ENCODE measurements at regions not wholly inside any gene's neighbourhood (a gene's known extent, or its start where the extent isn't known, plus 50 kb on each side); places are given as distances from the start of the nearest gene placed in this dataset.
"Not testable (repeated sequence)": the region's sequence is repeated elsewhere in the genome, so short reads cannot be mapped to it uniquely, and the experiment has no call there.

- not testable (repeated sequence) for DNase-seq
These were observed 289.0 kb upstream of the C1QTNF3 start for GRCh38 chr5:34331928-34332454.

GRCh38 chr5:34339408-34340001 is 296.5 kb upstream of the C1QTNF3 start:
- not testable (repeated sequence) for DNase-seq

- not testable (repeated sequence) for DNase-seq
These were observed 301.7 kb upstream of the RAI14 start for GRCh38 chr5:34354440-34354839.

DNA sequence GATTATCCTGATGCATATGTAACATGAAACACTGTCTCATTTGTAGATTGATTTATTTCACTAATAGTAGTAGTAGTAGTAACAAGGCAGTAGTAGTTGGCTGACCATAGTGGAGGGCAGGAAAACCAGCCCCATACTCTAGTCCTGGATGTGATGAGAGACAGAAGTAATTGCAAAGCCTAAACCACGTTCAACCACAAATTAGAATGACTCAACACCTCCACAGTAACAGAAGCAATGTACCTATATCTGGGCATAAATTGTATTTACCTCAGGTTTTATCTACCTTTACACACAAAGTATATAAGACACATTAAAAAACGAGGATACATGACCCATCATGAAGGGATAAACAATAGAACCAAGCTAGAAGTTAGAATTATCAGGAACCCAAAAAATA is 284.7 kb upstream of the RAI14 start:
- DNase-seq: not testable (repeated sequence)

DNA sequence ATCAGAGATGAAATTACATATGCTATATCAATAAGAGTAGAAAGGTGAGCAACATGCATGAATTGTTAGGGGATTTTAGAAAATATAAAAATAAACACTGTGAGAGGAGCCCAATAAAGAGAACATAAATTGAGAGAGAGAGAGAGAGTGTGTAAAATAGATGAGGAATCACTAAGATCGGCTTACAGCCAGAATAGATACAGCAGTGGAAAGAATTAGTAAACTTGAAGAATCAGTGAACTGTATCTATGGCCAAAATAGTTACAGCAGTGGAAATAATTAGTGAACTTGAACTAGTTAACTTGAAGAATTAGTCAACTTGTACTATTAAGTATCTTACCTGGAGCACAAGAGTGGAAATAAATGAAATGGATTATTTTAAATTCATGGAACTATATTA is 284.3 kb upstream of the RAI14 start:
- DNase-seq: not testable (repeated sequence)

DNA sequence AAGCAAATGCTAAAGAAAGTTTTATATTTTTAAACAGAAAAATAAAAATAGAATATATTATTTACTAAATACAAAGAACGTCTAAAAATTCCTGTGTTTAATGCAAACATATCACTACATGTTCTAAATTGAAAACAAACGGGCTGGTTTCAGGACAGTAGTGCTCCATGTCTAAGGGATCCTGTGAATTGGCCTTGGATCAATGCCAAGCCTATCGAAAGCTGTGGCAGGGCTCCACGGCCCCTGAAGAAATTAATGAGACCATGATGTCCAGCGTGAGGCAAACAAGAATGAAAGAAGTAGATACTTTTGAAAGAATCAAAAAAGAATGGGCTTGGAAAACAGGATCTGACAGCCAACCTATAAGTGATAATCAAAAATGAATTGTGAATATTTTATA is 283.4 kb upstream of the RAI14 start:
- not testable (repeated sequence) for DNase-seq

DNA sequence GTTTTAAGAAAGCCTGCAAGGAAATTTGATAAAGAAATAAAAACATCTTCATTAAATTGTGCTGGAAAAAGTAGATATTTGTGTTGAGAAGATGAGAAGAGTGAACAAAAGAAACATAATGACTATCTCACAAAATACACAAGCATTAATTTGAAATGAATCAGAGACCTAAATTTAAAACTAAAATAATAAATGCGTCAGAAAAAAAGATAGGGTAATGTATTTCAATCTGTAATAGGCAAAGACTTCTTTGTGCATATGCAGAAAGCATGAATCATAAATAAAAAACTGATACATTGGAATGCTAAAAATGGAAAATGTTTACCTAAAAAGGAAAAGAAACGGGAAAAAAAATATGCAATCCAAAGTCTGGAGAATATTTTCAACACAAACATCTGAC is 278.5 kb upstream of the RAI14 start:
- DNase-seq: not testable (repeated sequence)

GRCh38 chr5:34378498-34378897 is 277.6 kb upstream of the RAI14 start:
- not testable (repeated sequence) for DNase-seq

DNA sequence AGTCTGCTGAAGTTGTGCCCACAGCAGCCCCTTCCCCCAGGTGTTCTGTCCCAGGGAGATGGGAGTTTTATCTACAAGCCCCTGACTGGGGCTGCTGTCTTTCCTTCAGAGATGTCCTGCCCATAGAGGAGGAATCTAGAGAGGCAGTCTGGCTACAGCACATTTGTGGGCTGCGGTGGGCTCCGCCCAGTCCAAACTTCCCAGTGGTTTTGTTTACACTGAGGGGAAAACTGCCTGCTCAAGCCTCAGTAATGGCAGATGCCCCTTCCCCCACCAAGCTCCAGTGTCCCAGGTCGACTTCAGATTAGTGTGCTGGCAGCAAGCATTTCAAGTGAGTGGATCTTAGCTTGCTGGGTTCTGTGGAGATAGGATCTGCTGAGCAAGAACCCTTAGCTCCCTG is 267.4 kb upstream of the RAI14 start:
- DNase-seq: not testable (repeated sequence)

- DNase-seq: no peak
These were observed 246.8 kb upstream of the RAI14 start for GRCh38 chr5:34409373-34409772.

DNA sequence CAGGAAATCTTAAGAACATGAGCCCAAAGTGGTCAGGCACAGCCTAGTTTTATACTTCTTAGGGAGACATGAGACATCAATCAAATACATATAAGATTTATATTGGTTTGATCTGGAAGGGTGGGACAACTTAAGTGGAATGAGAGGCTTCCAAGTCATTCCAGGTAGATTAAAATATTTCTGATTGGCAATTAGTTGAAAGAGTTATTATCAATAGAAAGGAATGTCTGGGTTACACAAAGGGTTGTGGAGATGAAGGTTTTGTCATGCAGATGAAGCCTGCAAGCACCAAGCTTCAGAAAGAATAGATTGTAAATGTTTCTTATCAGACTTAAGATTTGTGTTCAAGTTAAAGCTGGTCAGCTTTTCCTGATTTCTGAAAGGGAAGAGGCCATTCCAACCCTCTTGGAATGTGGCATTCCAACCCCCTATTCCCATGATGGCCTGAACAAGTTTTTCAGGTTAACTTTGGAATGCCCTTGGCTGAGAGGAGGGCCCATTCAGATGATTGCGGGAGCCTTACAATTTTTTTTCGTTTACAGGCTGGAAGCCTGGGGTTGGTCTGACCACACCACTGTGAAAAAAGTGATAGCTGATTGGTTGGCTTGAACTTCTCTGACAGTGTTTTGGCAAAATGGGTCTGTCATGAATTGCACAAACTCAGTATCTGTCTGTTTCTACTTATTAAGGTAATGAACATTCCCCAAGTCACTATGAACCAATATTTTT is 245.6 kb upstream of the RAI14 start:
- DNase-seq: no peak

DNA sequence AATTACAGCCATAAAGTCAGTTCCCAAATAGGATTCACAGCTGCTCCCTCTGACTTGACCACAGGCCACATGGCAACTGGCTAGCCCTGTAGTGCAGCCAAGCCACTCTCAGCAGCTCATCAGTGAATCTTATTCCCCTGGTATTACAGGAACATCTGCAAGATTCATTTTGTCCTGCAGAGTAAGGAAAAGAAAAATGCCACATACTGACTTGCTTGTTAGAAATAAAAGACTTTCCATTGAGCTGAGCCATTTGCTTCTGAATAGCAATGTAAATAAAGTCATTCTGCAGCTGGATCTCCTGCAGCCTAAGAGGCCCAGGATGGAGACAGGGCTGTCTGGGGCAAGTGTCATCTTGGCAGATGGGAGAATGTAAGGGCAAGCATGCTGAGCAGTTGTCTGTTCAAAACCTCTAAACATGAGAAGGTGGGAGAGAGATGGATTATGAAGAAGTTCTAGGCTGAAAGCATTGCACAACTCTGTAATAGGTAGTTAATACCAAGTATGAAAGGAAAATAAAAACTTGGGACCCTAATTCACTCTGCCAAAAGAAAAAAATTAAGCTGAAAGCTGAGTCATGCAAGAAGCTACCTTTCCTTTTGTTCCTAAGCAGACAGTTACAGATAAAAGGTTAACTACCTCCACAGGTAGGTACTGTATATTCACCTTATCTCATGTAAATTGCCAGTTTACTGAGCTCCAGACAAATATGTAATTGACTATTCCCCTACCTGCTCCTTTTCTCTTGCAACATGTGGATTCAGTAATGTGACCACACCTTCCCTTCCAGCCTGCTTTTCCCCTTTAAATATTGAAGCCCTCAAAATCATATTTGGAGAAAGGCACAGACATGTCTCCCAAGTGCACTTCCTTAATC is 244.4 kb upstream of the RAI14 start:
- DNase-seq: peak; percentile 92

- no peak for DNase-seq
These were observed 243.4 kb upstream of the RAI14 start for GRCh38 chr5:34412736-34413135.

DNA sequence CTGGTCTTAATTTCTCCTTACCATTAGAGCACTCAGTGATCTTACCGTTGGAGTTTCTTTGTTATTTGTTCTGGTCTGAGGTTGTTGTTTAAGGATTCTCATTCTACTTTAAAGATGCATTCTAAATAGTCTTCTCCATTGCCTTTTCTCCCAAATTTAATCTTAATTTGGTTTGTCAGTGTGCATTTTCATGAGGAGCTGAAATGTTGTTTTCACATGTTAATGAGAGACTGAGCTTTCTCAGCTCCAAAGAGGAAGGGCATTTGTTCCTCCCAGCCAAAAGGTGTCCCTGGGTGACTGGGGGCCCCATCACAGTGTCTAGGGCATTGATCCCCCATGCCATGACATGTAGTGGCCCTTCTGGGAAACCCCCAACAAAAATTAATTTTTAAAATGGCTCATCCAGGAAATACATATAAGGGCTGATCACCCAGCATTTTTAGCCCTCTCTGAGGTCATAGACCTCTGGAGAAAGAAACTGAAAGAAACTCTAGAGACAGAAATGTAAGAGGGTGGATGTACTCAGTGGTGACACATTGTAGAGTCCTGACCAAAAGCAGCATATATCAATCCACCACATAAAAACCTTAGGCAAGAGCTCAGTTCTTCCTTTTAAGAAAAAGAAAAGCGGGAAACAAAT is 240.4 kb upstream of the RAI14 start:
- DNase-seq: no peak

DNA sequence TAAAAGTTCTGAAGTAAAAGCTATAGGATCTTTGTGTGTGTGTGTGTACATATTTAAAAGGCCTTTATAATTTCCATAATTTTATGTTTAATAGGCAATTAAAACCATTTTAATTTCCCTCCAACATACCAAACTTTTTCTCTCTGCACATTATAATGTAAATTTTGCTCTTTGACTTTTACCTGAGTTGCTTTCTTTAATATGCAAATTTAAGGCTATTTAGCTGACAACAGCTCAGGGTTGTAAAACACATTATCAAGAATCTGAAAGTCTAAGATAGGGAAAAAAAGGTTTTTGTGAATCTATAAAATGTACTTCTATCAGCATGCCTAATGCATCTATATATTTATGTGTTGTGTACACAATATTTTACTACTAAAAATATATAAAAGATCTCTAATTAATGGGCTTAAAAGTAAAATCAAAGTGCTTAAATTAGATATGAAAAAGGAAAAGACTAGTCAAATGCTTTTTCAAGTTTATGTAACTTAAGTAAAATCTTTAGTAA is 239.6 kb upstream of the RAI14 start:
- DNase-seq: no peak

DNA sequence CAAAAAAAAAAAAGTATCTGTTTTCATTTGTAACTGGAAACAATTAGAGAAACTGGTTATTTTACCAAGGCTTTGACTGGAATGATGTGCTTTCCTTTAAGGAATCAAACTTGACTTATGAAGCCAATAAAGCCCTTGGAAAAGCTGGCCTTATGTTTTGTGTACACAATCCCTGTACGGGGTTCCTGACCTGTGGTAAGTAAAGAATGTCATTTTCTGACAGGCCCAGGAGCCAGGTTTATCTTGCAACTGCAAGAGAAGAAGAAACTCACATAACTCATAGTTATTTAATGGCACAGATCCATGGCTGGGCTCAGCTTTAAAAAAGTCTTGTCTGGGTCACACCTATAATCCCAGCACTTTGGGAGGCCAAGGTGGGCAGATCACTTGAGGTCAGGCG is 235.9 kb upstream of the RAI14 start:
- DNase-seq: not testable (repeated sequence)

DNA sequence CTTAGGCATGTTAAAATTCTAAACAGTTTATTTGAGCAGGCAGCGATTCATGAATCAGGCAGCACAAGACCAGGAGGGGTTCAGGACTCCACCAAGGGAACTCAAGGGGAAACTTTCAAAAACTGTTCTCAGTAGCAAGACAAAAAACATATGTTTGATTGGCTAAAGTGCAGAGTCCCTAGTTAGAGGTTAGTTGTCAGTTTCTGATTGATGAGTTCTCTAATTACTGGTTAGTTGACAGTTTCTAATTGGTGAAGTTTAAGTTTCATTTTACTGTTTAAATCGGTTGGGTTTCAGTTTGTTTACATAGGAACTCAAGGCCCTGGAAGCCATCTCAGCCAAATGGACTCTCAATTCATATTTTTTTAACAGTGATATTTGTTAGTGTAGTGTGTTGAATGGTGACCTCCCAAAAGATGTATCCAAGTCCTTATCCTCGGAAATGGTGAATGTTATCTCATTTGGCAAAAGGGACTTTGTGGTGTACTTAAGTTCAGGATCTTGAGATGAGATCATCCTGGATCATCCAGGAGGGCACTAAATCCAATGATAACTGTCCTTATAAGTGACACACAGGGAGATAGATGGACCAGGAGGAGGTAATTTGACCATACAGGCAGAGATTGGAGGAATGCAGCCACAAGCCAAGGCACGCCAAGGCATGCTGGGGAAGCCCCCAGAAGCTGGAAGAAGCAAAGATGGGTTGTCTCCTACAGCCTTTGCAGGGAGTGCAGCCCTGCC is 219.2 kb upstream of the RAI14 start:
- DNase-seq: no peak

DNA sequence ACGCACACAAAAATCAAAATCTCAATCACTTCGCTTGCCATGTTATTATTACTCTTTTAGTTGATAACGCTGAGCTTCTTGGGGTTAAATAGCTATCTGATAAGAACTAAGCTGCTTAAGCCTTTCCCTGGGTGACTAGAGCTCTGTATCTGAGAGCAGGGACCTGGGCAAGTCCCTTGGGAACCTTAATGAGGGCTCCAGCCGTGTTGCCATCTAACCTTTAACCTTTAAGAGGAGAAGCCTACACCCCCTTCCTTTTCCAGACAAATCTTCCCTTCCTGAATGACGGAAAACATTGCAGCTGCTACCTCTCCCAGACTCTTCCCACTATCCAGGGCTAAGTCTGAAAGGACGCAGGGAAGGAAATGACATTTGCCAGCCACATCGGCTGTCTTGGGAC is 216.5 kb upstream of the RAI14 start:
- DNase-seq: no peak

DNA sequence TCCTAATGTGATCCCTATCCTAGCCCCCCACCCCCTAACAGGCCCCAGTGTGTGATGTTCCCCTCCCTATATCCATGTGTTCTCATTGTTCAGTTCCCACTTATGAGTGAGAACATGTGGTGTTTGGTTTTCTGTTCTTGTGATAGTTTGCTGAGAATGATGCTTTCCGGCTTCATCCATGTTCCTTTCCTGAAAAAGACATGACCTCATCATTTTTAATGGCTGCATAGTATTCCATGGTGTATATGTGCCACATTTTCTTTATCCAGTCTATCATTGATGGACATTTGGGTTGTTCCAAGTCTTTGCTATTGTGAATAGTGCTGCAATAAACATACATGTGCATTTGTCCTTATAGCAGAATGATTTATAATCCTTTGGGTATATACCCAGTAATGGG is 214.4 kb upstream of the RAI14 start:
- not testable (repeated sequence) for DNase-seq

- DNase-seq: no peak
These were observed 208.7 kb upstream of the RAI14 start for GRCh38 chr5:34447424-34447823.

DNA sequence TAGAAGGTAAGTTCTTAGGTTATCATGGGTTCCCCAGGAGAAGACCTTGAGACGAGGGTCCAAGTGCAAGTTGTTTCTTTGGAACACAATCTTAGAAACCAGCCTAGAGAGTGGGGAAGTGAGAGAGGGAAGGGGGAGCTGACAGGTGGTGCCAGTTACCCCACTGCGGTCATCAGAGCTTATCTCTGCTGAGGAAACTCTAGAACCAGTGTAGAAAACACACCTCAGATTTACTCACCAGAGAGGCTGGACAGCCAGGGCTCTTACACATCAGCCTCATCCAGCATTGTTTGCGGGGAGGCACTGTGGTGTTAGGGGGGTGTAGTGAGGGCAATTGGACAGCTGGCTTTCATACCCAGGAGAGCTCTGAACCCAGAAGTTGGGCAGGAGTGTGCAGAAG is 206.5 kb upstream of the RAI14 start:
- DNase-seq: no peak

- no peak for DNase-seq
These were observed 205.8 kb upstream of the RAI14 start for GRCh38 chr5:34450338-34450737.

Measured in NCI-H524 treated with DMSO at 0.1 percent for 48 hours (cell line).